HG03520 (cell line): ENCODE measurements at regions not wholly inside any gene's neighbourhood (a gene's known extent, or its start where the extent isn't known, plus 50 kb on each side); places are given as distances from the start of the nearest gene placed in this dataset.

Source experiments
- ATAC-seq: cut with Tn5 transposase; IDR thresholded peaks from one replicate; pipeline ENCODE4 v1.9.1; 2021; ENCODE audit warnings: mild to moderate bottlenecking, moderate library complexity; ENCODE audit not compliant: unreplicated experiment

- ATAC-seq, result no peak
Measured at GRCh38 chr11:103849366-103849765, 187.1 kb upstream of the DDI1 start.

GRCh38 chr11:103850419-103851165 lies 185.8 kb upstream of the DDI1 start:
- ATAC-seq, result no peak

- ATAC-seq, result no peak
Measured at GRCh38 chr11:103851166-103851651, 185.2 kb upstream of the DDI1 start.
